BJ (cell line): ENCODE measurements at regions not wholly inside any gene's neighbourhood (a gene's known extent, or its start where the extent isn't known, plus 50 kb on each side); places are given as distances from the start of the nearest gene placed in this dataset.

Experiments
- CTCF ChIA-PET: fragments of 350-600 bp; formaldehyde crosslinking; extraction: SDS; loops from one replicate; lab custom pipeline; 2021; ENCODE audit warnings: antibody characterized with exemption, inconsistent platforms; lab: Yijun Ruan, JAX
- POLR2A ChIA-PET: fragments of 300-600 bp; sonication (Branson Sonifier 250); formaldehyde crosslinking; extraction: SDS; loops from one replicate; lab custom pipeline; 2021; ENCODE audit warnings: antibody characterized with exemption; lab: Charles Lee
- DNase-seq: peaks from one replicate; pipeline ENCODE4 v3.0.0-alpha.2; 2011; ENCODE audit warnings: low read depth
- H3K27me3 ChIP-seq: 2 replicates; pipeline ENCODE4 v1.6.0; 2011; ENCODE audit warnings: low read length; ENCODE audit not compliant: control insufficient read depth, insufficient read depth
- H3K36me3 ChIP-seq: 2 replicates; pipeline ENCODE4 v1.5.1; 2011; ENCODE audit warnings: low read length; ENCODE audit not compliant: control insufficient read depth, insufficient read depth
- H3K4me3 ChIP-seq: 2 replicates; pipeline ENCODE4 v1.5.1; 2011; ENCODE audit warnings: low read depth, mild to moderate bottlenecking, control low read depth, low read length
- CTCF ChIP-seq: IDR thresholded peaks from 2 replicates; pipeline ENCODE4 v1.5.1; 2011; ENCODE audit warnings: low read depth, mild to moderate bottlenecking, control low read depth, inconsistent platforms, low read length, moderate library complexity; ENCODE audit not compliant: insufficient read depth

GRCh38 chr7:27359181-27360125, 116.9 kb downstream of the EVX1 start:
- H3K4me3 ChIP-seq = no peak overlapping the region
- ChIA-PET POLR2A (no interaction called here), CTCF (interaction anchor here (0.7 kb wide), 1 partner anchor 124 kb away, joined by 3 read pairs; no protein-coding TSS in a partner anchor)
- no peak for DNase-seq
- no peaks in the 10 kb centered on the region for H3K36me3 ChIP-seq
- no peak for TF ChIP-seq CTCF
- peaks cover 2% of the 10 kb centered on the region; the same call in 1 of the 2 replicates for H3K27me3 ChIP-seq

- Histone ChIP-seq H3K27me3 (no peaks in the 10 kb centered on the region; the same call in 1 of the 2 replicates), H3K36me3 (no peaks in the 10 kb centered on the region), H3K4me3 (no peak overlapping the region)
- ChIA-PET POLR2A (no interaction called here), CTCF (no interaction called here)
- no peak for TF ChIP-seq CTCF
- DNase-seq = no peak
These were observed 118.9 kb downstream of the EVX1 start for GRCh38 chr7:27361522-27361921.

GRCh38 chr7:27362026-27362425, 119.4 kb downstream of the EVX1 start:
- no peak for DNase-seq
- POLR2A ChIA-PET = no interaction called here
- Histone ChIP-seq H3K27me3 (no peaks in the 10 kb centered on the region; the same call in 1 of the 2 replicates), H3K36me3 (no peaks in the 10 kb centered on the region), H3K4me3 (no peak overlapping the region)
- CTCF ChIA-PET = no interaction called here
- TF ChIP-seq CTCF = no peak

- ChIA-PET POLR2A (no interaction called here), CTCF (no interaction called here)
- no peak for TF ChIP-seq CTCF
- H3K36me3 ChIP-seq = no peaks in the 10 kb centered on the region
- H3K4me3 ChIP-seq = peak overlapping the region; percentile 28
- H3K27me3 ChIP-seq = no peaks in the 10 kb centered on the region
- peak; percentile 41 for DNase-seq
These were observed 121.7 kb downstream of the EVX1 start for GRCh38 chr7:27364344-27364758.

GRCh38 chr7:27367179-27367932, 124.8 kb downstream of the EVX1 start:
- Histone ChIP-seq H3K4me3 (no peak overlapping the region), H3K36me3 (no peaks in the 10 kb centered on the region), H3K27me3 (no peaks in the 10 kb centered on the region)
- ChIA-PET CTCF (no interaction called here), POLR2A (no interaction called here)
- DNase-seq = no peak
- no peak for TF ChIP-seq CTCF
